ENCODE measurements at regions not wholly inside any gene's neighbourhood (a gene's known extent, or its start where the extent isn't known, plus 50 kb on each side); places are given as distances from the start of the nearest gene placed in this dataset.

DNA sequence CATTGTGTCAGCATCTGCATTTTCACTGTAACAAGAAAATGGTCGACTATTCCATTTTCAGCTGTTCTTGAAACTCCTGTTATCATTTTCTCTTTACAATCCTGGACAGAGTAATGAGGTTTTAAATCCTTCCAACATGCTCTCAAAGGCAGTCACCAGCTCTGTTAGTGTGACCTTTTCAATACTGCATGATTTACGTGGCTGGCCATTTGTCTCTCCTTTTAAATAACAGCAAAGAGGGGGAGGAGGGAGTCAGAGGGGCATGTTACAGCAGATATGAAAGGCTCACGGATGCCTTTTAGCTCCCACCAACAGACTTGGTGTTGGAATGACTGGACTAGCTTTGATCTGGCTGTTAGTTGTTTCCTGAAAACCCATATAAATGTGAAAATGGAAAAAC is 1251.2 kb downstream of the AACS start:
- Mint-ChIP-seq H3K36me3 (no peaks in the 10 kb centered on the region), H3K27me3 (no peaks in the 10 kb centered on the region), H3K4me1 (no peaks in the 10 kb centered on the region), H3K9me3 (peaks cover 12% of the 10 kb centered on the region), H3K4me3 (no peak overlapping the region), H3K27ac (no peak overlapping the region)

DNA sequence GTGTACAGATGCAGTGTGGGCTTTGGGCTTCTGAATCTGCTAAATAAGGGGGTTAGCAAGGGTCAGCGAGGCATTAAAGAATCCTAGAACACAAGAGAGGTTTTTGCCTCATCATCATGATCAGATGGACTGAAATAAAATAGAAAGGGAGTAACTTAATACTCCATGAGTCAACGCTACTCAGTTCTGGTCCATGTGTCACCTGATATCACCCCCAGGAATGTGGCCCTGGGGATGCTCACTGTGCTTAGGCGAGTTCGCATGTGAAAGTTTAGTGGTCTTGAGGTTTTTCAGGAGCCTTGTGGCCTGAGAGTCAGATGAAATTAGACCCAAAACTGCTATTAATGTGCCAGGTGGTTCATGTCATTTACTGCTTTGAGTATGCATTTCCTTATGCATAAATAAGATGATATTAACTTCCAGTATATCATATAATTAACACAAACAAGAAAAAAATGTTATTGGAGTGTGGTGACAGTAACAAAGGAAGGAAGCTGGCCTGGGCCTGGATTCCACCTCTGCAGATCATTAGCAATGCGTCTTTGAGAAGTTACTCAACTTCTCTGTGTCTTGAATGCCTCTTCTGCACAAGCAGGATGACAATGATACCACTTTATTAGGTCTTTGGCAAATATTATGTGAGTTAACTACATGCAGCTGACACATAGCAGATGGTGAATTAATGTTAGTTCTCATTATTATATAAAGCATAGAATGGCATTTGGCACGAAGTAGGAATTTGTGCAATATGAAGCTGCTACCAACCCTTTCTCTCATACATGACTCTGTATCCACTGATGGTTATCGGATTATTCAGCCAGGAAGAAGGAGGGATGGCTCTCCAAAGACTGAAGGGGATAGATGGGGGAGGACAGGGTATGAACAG is 1272.6 kb downstream of the AACS start:
- no peaks in the 10 kb centered on the region for H3K4me1 Mint-ChIP-seq
- H3K36me3 Mint-ChIP-seq = no peaks in the 10 kb centered on the region
- H3K4me3 Mint-ChIP-seq = no peak overlapping the region
- H3K9me3 Mint-ChIP-seq = peaks cover 13% of the 10 kb centered on the region
- no peak overlapping the region for H3K27ac Mint-ChIP-seq
- H3K27me3 Mint-ChIP-seq = no peaks in the 10 kb centered on the region

DNA sequence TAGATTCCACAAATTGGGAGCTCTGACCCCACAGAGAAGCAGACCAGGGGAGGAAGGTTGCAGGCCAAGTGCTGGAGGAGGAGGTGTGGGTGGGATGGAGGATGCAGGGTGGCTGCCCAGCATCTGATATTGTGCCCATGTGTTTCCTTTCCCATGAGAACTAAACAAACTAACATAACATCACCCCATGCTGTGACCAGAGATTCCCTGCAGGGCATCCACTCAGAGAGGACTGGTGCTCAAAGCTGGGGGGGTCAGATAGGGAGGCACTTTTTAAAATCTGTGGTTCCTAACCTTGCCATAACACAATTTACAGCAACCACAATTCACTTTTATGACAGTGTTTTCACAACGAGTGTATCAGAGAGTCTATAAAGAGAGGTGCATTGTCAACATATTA is 1277.6 kb downstream of the AACS start:
- Mint-ChIP-seq H3K9me3 (peaks cover 23% of the 10 kb centered on the region), H3K27ac (no peak overlapping the region), H3K4me3 (no peak overlapping the region), H3K4me1 (no peaks in the 10 kb centered on the region), H3K36me3 (no peaks in the 10 kb centered on the region), H3K27me3 (no peaks in the 10 kb centered on the region)

DNA sequence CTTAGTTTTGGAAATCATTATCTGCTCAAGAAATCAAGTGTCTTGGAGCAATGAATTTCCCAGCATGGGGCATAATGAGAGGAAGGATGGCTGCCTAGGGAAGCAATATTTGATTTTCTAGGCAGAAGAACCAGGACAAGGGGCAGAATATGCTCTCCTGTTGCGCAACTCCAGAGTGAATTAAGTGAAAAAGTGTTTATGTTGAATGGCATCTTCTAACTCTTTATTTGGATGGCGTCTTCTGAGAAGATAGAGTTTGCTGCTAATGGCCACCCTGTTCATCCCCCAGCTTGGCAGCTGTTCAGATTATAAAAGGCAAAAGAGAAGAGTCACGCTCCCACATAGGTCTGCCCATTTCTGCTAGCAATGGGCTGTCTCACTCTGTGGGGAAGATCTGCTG is 1278.1 kb downstream of the AACS start:
- Mint-ChIP-seq H3K4me1 (no peaks in the 10 kb centered on the region), H3K9me3 (peaks cover 23% of the 10 kb centered on the region), H3K4me3 (no peak overlapping the region), H3K27ac (no peak overlapping the region), H3K27me3 (no peaks in the 10 kb centered on the region), H3K36me3 (no peaks in the 10 kb centered on the region)

DNA sequence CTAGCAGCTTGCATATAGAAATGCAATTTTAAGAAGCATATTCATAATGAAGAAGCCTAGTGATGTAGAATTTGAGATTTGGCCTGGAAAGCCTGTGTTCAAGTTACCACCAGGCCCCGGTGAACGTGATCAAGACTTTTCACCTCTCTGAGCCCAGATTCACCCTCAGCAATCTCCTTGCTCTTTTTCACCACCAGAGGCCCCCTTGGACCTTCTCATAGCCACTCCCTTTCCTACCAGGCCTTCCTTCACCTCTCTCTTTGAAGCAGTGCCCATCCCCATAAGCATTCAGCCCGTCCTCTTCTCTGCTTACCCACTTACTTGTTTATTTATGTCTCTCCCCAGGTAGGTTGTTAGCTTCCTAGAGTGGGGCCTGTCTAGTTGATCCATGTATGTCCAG is 1280.9 kb downstream of the AACS start:
- Mint-ChIP-seq H3K9me3 (peaks cover 16% of the 10 kb centered on the region), H3K4me3 (no peak overlapping the region)

DNA sequence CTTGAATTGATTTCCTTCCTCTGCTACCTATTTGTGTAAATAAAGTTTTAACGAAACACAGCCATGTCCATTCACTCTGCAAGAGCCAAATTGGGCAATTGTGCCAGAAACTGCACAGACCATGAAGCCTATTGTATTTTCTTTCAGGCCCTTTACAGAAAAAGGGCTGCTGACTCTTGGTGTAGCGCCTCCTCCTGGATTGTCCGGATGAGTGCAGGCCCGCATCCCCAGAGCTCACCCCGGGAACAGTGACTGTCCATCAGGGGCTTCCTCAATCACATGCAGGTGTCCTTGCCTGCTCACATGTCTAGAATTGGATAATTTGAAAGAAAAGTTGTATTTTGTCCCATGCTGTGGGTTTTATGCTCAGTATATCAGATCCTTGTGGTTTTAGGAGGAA is 1282.2 kb downstream of the AACS start:
- Mint-ChIP-seq H3K27me3 (no peaks in the 10 kb centered on the region), H3K9me3 (peaks cover 16% of the 10 kb centered on the region), H3K36me3 (no peaks in the 10 kb centered on the region), H3K4me3 (no peak overlapping the region), H3K4me1 (no peaks in the 10 kb centered on the region), H3K27ac (no peak overlapping the region)

More for the DNA sequence above, 1280.9 kb downstream of the AACS start:
- Mint-ChIP-seq H3K4me1 (no peaks in the 10 kb centered on the region), H3K36me3 (no peaks in the 10 kb centered on the region), H3K27ac (no peak overlapping the region), H3K27me3 (no peaks in the 10 kb centered on the region)

DNA sequence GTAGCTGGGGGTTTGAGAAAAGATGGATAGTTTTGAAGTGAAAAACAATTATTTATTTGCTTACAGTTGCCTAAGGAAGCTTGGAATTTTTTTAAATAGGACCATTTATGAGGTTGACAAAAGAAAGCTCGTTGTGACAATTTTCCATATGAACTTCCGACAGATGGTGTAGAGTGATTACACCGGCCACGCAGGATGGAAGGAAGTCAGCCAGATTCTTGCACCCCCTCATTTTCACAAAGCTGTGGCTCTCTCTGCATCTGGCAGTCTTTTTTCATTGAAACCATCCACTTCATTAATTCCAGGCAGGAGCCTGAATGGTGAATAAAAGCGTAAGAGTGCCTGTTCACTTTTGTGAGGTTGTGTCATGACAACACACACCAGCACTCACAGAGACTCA is 1284.1 kb downstream of the AACS start:
- Mint-ChIP-seq H3K36me3 (no peaks in the 10 kb centered on the region), H3K27me3 (no peaks in the 10 kb centered on the region), H3K9me3 (peaks cover 14% of the 10 kb centered on the region), H3K4me1 (no peaks in the 10 kb centered on the region), H3K27ac (no peak overlapping the region), H3K4me3 (no peak overlapping the region)

DNA sequence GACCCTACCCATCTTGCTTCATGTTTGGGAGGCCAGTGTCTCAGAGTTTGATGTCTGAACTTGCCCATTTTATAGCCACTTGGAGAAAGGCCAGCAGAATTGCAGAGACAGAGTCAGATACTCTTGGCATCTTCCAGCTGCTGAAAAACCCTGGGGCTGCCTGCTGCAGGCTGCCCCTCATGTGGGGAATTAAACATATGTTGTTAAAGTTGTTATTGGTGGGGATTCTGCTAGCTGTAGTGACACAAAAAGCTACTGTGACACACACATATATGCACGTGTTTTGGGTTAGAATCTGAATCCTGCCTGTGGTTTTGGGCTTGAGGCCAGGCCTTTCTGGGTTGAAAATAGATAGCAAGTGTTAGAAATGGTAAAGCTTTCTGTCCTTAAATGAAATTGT is 1288.4 kb downstream of the AACS start:
- no peaks in the 10 kb centered on the region for H3K27me3 Mint-ChIP-seq
- no peak overlapping the region for H3K4me3 Mint-ChIP-seq
- no peaks in the 10 kb centered on the region for H3K4me1 Mint-ChIP-seq
- H3K9me3 Mint-ChIP-seq = peaks cover 10% of the 10 kb centered on the region
- no peaks in the 10 kb centered on the region for H3K36me3 Mint-ChIP-seq
- H3K27ac Mint-ChIP-seq = no peak overlapping the region

DNA sequence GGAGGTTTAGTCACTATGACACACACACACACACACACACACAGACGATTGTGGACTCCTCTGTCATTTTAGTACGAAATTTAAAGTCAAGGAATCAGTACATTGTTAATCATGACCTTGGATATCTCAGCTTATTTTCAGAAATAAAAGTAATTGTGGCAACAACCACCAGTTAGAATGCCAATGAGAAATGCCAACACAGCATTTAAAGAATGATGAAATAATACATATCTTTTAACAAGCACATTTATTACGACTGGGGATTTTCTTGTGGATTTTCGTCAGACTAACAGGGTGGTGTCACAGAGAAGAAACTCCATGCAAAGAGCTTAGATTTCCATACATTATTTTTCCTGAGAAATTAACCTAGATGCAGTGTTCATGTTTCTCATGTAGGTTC is 1289.4 kb downstream of the AACS start:
- no peak overlapping the region for H3K27ac Mint-ChIP-seq
- no peaks in the 10 kb centered on the region for H3K4me1 Mint-ChIP-seq
- no peaks in the 10 kb centered on the region for H3K27me3 Mint-ChIP-seq
- no peaks in the 10 kb centered on the region for H3K36me3 Mint-ChIP-seq
- no peak overlapping the region for H3K4me3 Mint-ChIP-seq
- peaks cover 10% of the 10 kb centered on the region for H3K9me3 Mint-ChIP-seq

DNA sequence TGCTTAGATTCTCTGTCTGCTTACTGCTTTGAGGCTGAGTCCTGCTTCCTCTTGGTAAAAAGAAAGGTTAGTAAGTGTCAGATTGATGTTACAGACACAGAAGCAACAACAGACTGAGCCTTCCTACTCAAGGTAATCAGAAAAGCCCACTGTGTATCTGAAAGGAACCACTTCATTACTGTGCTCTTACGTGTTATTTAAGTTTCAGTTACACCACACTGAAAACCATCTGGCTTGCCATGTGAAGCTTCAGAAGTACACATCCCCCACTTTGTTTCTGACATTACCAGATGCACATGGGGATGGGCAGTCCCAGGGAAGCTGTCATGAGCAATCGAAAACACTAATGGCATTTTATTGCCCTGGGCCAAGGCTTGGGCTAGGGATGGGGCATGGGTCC is 1290.1 kb downstream of the AACS start:
- Mint-ChIP-seq H3K36me3 (no peaks in the 10 kb centered on the region), H3K4me1 (no peaks in the 10 kb centered on the region), H3K27me3 (no peaks in the 10 kb centered on the region), H3K9me3 (peaks cover 10% of the 10 kb centered on the region), H3K4me3 (no peak overlapping the region), H3K27ac (no peak overlapping the region)

DNA sequence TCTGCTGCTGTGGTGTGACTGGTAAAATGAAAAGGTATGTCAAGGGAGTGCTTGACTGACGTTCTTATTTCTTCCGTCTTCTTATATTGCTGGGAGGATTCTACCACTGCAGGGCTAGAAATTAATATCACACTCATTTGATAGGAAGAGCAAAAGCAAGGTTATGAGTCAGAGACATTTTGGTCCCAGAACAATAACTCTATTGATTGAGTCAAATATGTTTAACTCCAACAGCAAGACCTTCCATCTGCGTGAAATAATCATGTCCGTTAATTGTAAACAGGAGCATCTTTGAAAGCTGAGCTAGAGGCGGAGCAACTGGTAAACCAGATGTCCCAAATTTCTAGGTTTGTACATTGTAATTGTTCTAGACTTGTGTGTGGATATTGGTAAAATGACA is 1293.6 kb downstream of the AACS start:
- no peaks in the 10 kb centered on the region for H3K36me3 Mint-ChIP-seq
- no peak overlapping the region for H3K4me3 Mint-ChIP-seq
- H3K9me3 Mint-ChIP-seq = peaks cover 10% of the 10 kb centered on the region
- H3K27me3 Mint-ChIP-seq = no peaks in the 10 kb centered on the region
- no peak overlapping the region for H3K27ac Mint-ChIP-seq
- H3K4me1 Mint-ChIP-seq = no peaks in the 10 kb centered on the region

DNA sequence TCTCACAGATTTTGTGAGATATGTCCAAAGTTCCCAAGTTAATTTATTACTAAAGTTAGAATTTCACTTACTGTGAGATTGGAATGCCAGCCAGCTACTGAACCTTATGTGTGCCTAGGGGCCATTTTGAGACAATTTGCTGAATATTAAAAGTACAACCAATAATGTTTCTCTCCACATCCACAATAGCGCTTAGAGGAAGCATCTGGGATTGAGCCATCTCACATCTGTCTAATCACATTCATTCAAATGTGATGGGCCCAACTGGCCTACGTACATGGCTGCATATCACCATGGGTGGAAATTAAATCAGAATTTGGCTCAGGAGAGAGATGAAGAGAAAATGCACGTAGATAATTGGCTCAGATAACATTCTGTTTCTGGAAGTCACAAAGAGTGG is 1294.0 kb downstream of the AACS start:
- no peak overlapping the region for H3K4me3 Mint-ChIP-seq
- no peaks in the 10 kb centered on the region for H3K27me3 Mint-ChIP-seq
- no peak overlapping the region for H3K27ac Mint-ChIP-seq
- peaks cover 10% of the 10 kb centered on the region for H3K9me3 Mint-ChIP-seq
- H3K4me1 Mint-ChIP-seq = no peaks in the 10 kb centered on the region
- H3K36me3 Mint-ChIP-seq = no peaks in the 10 kb centered on the region

DNA sequence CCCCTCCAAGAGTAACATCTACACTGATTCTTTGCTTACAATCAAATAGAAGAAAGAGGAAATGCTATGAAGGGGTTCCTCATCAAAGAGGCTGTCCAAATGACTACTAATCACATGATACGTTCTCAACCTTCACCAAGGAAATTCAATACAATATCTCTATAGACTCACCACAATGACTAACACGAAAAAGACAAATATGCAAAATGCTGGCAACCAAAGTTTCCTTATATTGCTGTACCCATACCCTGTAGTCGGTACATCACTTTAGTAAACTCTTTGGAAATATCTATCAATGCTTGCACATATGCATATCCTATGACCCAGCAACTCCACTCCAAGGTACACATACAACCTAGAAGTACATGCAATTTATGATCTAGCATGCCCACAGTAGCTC is 1296.6 kb downstream of the AACS start:
- Mint-ChIP-seq H3K4me1 (no peaks in the 10 kb centered on the region), H3K36me3 (no peaks in the 10 kb centered on the region), H3K9me3 (peaks cover 7% of the 10 kb centered on the region), H3K27me3 (no peaks in the 10 kb centered on the region), H3K4me3 (no peak overlapping the region), H3K27ac (no peak overlapping the region)

DNA sequence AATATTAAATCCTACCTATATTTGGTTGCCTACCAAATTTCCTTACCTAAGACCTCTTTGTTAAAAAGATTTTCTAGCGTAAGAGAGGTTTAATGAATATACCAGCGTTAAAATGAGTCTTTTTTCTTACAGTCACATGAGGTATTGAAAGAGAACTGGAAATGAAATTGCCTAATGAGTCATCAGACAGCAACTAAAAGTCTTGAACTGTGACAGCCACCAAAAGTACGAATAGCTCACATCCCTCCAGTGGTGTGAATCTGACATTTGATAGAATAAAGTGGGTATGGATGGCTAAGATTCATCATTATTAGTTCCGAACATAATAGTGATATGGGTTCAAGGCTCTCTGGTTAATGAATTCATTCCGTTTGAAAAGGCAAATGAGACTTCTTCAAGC is 1297.3 kb downstream of the AACS start:
- no peak overlapping the region for H3K27ac Mint-ChIP-seq
- no peaks in the 10 kb centered on the region for H3K4me1 Mint-ChIP-seq
- H3K27me3 Mint-ChIP-seq = peaks cover under 1% of the 10 kb centered on the region
- H3K9me3 Mint-ChIP-seq = peaks cover under 1% of the 10 kb centered on the region
- no peaks in the 10 kb centered on the region for H3K36me3 Mint-ChIP-seq
- H3K4me3 Mint-ChIP-seq = no peak overlapping the region

DNA sequence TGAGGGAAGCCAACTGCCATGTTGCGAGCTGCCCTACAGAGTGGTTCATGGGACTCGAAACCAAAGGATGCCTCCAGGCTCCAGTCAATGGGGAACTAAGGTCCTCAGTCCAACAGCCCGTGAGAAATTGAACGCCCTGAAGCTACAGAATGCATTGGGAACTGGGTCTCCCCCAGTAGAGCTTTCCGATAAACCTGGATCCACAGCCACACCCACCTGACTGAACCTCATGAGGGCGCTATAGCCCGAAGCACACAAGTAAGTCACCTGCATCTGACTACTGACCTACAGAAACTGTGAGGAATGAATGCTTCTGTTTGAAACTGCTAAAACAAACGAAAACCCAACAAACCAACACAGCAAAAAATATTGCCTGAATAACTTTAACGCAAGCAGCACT is 1297.7 kb downstream of the AACS start:
- Mint-ChIP-seq H3K4me3 (no peak overlapping the region), H3K27me3 (peaks cover 1% of the 10 kb centered on the region), H3K27ac (no peak overlapping the region), H3K9me3 (no peaks in the 10 kb centered on the region), H3K4me1 (no peaks in the 10 kb centered on the region), H3K36me3 (no peaks in the 10 kb centered on the region)

DNA sequence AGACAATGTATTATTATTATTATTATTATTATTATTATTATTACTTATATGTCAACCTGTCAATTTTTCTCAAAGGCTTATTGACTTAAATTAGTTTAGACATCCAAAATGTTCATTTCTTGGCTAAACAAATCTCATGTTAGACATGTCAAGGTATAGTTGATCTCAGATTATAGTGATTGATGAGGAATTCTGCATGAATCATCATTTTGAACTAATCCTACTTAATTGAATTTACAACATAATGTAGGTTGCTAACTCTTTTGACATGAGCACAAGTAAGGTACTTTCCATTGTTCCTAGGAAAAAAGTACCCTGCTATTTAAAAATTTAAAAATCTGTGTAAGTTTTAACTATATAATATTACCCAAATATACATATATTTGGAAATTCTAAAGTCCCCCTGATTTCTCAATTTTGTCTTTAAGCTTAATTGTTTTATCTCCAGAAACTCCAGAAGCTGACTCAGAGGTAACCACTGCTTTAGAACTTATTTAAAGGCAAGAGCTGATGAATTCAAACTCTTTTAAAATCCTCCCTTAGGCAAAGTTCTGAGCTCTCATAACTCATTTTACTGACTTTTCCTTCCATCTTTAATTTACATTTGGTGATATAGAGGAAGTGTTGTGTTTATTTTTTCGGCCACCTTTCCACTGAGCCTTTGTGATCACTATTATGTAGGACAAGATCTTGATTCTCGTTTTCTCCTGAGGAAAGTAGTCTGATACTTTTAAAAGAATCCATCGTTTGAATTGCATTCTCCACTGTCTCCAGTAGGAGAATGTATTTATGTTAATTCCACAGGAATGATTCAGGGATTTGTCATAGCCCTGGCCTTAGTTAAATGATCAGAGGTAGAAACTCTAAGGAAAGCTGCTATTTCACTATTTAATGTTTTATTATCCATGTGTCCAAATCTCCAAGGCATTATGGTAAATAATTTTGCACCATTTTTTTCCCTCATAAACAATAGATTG is 1304.5 kb downstream of the AACS start:
- Mint-ChIP-seq H3K4me3 (no peak overlapping the region), H3K27me3 (peaks cover 1% of the 10 kb centered on the region), H3K4me1 (no peaks in the 10 kb centered on the region), H3K36me3 (no peaks in the 10 kb centered on the region), H3K9me3 (peaks cover 6% of the 10 kb centered on the region), H3K27ac (no peak overlapping the region)
